G401 (cell line): ENCODE measurements at regions not wholly inside any gene's neighbourhood (a gene's known extent, or its start where the extent isn't known, plus 50 kb on each side); places are given as distances from the start of the nearest gene placed in this dataset.

Experiments
- DNase-seq: peaks from one replicate; pipeline ENCODE4 v3.0.0-alpha.2; 2015; ENCODE audit warnings: low spot score
- in situ Hi-C: cut with HindIII; loops from 2 replicates; pipeline ENCODE4 v1.10.0; 2016; ENCODE audit warnings: low sequenced_read_pairs, mixed read lengths

DNA sequence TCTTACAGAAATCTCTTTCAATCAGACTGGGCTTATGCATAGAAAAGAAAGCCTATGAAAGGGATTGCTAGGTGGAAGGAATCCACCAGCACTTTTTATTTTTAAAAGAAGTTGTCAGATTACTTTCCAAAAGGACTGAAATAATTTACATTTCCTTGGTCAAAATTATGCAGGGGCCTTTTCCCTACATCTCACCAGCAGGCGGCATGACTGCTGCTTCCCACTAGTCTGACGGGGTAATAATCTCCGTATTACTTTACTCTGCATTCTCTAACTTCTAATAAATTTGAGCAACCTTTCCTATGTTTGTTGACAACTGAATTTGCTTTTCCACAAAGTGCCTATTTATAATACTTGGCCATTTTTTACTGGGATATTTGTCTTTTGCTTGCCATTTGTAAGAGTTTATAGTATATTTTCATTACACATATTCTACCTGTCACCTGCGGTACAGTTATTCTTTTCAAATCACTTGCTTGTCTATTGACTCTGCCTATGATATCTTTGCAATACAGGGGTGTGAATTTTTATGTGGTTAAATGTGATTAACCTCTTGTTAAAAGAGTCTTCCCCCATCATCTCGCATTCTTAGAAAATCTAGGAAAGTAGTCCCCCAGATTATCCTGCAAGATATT is 51.9 kb upstream of the USP47 start:
- DNase-seq, result no peak
- in situ Hi-C loops, result no loop called here

DNA sequence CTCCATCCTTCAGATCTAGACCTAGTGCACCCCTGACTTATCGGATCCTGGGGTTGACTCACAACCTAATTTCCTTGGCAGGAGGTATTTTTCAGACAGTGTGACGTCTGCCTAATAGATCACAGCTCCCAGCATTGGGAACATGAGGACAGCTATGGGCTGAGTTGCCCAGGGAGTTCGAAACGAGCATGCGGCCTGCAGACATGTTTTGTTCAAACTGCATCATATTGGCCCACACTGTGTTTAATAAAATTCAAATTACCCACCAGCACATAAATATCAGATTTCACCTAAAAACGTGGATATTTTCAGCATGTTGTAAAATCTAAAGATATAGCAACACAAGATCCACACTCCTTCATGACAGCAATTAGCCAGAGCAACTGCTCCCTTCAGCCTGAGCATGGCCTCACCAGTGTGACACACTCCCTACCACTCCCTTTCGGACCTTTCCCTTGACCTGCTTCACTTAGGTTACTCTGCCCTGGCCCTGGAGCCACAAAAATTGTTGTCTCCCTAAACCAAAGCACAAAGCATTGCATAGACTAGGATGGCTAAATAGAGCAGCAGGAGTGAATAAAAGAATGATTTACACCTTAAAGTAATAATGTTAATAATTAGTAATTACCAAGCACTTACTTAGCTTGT is 53.6 kb upstream of the USP47 start:
- DNase-seq, result no peak
- in situ Hi-C loops, result no loop called here

DNA sequence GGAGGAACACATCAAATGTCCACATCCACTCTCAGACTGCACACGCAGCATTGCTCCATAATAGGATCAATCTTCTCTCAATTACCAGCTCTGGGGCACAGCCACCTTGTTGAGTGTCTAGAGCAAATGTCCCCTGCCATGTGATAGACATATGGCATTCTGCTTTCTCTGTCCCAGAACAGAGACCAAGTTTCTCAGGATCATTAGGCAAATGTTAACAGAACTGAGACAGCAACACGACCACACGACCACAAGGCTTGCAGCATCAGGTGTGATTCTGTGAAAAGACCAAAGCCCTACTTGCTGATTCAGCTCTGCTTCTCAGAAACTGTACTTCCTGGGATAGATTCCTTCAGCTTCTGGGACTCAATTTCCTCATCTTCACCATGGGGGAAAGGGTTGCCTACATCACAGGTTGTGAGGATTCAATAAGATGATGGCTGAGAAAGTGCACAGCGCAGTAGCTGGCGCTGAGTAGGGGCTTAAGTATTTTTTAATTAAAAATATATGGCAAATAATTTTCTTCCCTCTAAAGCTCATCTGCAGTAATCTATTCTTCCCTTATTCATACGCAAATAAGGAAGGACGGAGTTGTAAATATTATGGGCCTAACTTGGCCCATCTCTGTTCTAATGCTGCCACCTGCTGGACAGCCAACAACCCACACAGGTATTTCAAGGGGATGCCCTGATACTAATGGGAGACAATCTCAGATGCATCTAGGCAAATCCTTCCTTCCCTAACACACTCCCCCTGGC is 54.3 kb upstream of the USP47 start:
- DNase-seq, result peak; percentile 90
- in situ Hi-C loops, result no loop called here

DNA sequence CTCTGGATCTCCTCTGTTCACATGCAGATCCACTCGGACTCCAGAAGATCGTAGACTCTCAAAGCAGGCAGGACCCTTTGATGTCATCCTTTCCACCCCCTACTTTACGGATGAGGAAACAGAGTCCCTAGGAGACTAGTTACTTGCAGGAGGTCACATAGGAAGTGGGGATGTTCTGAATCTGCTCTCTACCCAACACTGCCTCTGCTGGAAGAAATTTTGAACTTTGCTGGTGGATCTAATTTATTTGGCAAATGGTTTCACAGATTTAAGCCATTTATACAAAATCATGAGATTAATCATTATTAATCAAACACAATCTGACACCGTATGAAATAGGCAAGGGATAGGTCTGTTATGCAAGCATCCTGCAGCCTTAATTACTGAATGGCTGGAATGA is 55.0 kb upstream of the USP47 start:
- DNase-seq, result peak; percentile 37
- in situ Hi-C loops, result no loop called here

DNA sequence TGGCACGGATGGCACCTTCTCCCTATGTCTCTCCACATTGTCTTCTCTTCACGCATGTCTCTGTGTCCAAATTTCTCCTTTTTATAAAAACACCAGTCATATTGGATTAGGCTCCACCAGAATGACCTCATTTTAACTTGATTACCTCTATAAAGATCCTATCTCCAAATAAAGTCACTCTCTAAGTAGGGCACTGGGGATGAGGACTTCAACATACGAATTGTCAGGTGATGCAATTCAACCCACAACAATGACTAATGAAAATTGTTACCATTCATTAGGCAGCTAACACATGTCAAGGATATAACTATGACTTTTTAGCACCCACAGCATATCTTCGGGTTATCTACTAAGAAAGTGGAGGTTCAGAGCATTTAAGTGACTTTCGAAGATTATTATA is 55.5 kb upstream of the USP47 start:
- DNase-seq, result no peak
- in situ Hi-C loops, result no loop called here

DNA sequence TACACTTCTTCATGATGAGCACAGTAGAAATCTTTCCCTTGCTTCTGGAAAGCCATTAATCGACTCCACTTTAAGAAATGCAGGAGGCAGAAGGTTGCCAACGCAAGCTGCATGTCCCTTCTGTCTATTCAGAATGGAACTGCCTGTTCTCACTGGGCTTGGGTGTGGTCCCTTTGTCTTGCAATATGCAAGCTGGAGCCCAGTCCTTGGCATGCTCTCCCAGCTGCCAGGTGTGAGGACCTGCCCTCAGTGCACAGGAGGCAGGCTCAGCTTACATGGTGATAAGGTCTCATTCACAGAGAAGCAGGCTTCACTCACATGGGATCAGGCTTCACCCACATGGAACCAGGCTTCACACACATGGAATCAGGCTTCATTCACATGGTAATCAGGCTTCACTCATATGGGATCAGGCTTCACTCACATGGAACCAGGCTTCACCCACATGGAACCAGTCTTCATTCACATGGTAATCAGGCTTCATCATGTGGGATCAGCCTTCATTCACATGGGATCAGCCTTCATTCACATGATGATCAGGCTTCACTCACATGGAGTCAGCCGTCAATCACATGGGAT is 59.2 kb upstream of the USP47 start:
- DNase-seq, result peak; percentile 25
- in situ Hi-C loops, result no loop called here

DNA sequence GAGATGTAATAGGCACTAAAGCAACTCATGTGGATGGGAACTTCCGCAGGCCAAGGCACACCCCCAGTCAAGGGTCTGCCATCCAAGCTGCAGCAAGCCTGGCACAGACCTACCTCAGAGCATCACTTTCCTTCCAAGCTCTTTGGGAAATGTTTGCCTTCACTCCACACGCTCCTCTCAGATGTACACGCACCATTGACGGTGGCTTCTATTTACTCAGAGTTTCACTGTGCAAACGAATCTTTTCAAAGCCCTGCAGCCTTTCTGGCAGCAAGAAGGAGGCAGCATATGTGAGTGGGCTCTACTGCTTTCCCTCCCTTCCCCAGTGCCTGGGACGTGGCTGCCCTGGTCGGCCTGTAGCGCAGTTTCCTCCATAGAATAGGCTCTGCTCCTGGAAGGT is 60.9 kb upstream of the USP47 start:
- in situ Hi-C loops, result no loop called here
- DNase-seq, result no peak

DNA sequence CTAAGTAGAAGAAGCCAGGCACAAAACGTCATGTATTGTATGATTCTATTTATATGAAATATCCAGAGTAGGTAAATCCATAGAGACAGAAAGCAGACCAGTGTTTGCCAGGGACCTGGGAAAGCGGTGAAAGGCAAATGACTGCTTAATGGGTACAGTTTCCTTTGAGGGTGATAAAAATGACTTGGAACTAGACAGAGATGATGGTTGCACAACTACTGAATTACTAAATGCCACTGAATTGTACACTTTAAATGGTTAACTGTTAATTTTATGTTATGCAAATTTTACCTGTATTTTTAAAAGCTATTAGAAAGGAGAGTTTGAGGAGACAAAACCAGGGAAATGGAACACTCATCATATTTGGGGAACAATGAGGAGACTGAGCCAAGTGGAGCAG is 61.8 kb upstream of the USP47 start:
- DNase-seq, result no peak
- in situ Hi-C loops, result no loop called here

DNA sequence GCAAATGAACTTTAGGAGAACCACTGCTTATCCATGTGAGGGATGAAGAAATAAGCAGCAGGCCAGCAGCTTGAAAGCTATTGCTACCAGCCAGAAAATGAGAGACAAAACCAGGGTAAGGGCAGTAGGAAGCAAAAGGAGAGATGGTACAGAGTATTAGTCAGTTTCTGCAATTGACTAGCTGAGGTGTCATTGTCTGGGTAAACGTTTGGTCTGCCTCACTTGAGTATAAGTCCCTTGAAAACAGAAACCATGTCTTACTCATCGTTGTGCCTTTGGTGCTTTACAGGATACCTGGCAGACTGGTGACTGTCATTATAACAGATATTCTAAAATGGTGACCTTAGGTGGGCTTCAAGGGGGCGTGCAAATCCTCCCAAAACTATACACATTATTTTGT is 63.9 kb upstream of the USP47 start:
- no peak for DNase-seq
- in situ Hi-C loops, result no loop called here

DNA sequence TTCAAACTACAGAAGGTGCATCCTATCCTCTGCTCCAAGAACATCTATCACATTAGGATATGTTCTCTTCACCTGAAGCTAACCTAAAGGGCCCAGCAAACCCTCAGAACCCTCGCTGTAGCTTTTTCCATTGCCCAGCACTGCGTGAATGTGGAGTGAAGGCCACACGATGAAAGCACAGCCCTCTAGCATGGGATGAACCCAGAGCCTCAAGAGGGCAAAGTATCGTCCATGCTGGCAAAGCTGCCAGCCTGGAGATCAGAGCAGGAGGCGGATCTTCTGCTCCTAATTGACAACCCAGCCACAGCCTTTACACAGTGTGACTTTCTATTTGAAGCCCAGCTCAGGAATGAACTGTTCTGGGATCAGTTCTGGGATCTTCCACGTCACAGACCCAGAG is 65.1 kb upstream of the USP47 start:
- DNase-seq, result no peak
- in situ Hi-C loops, result no loop called here

DNA sequence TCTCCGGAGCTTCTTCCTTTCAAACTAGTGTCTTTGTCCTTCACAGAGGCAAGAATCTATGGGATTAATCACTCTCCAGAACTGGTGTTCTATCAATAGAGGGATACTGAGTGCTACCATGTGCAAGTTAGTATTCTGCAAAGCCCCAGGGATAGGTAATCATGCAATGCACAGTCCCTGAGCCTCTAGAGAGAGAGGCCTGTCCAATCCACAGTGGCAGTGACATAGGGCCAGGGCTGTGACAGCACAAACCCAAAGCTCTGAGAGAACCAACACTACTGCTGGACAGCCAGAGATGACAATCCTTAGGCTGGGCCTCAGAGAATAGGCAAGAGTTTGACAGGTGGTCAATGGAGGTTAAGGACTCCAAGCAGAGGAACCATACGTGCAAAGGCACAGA is 66.8 kb upstream of the USP47 start:
- in situ Hi-C loops, result no loop called here
- DNase-seq, result no peak

DNA sequence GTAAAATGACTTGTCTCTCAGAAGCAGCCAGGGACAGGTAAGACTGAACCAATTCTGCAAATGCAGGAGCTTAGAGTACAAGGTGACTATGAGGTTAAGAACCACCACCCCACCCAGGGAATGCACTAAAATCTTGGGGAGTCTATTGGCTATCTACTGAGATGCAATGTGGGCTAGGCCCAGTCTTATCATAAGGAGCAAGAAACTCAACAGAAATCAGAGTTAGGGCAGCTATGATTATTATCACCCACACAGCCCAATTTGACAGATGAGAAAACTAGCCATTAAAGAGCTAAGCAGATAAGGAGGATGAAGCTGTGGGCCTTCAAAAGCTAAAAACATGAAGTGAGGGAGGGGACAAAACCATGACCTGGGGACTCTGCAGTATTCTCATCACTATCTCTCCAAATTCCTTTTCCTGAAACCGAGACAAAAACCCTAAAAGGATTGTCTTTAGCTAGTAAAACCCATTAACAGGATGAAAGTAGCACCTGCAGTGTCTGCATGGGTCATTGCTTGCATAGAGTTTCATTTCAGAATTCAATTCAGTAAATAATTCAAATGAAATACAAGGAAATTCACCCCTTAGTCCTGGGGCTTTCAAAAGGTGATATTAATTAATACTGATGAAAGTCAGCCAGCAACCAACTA is 68.8 kb upstream of the USP47 start:
- no peak for DNase-seq
- in situ Hi-C loops, result no loop called here

DNA sequence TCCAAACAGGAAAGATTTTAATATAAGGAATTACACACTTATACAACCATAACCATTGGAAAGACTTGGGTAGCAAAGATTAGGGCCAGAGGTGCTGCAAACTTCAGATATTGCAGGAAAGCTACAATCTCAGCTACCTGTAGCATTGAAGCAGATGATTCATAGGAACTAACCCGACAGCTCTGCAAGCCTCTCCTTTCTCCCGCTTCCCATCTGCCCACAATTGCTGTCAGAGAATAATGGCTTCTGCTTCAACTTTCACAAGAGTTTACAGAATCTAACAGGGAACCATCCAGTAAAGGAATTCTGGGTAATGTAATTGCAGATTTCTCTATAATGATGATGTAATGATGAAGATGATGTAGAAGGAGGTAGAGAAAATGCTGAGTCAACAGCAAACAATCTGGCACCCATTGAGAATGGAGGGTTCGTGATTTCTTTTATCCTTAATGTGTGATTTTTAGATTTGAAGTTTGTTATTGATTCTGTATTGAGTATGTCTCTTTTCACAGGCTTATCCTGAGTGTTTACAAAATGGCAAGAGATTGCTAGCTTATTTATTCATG is 70.8 kb upstream of the USP47 start:
- no peak for DNase-seq
- in situ Hi-C loops, result no loop called here

DNA sequence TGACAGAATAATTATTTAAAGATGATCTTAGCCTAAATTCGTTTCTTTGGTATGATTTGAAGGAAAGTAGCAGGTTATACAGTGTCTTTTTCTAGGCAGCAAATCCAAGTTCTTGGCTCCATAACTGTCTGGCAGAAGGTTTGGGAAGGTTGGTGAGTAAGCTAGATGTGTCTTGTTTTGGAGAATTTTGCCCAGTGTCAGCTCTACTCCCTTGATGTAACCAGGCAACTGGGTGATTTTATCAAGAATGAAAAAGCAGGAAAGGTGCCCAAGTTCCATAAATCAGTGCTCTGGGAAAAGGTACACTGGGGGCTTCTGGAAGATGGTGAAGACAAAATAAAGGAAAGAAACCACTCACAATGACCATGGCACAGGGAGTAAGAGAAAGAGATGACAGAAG is 71.5 kb upstream of the USP47 start:
- DNase-seq, result no peak
- in situ Hi-C loops, result no loop called here

DNA sequence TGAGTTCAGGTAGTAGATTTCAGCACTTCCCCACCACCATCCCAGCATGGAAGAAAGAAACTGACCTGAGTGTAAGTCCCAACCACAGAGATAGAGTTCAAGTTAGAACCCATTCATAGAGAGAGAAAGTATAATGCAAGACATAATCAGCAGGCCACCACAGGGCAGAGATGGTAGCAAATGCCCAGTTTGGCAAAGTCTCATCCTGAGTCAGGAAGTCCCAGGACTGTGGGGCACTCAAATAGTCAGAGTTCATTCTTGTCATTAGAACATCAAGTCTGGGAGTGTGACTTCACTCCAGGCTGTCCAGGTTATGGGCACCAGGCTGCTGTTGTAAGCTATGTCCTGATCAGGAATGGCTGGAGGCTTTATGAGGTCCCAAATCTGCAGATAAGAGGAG is 72.0 kb upstream of the USP47 start:
- no peak for DNase-seq
- in situ Hi-C loops, result no loop called here

DNA sequence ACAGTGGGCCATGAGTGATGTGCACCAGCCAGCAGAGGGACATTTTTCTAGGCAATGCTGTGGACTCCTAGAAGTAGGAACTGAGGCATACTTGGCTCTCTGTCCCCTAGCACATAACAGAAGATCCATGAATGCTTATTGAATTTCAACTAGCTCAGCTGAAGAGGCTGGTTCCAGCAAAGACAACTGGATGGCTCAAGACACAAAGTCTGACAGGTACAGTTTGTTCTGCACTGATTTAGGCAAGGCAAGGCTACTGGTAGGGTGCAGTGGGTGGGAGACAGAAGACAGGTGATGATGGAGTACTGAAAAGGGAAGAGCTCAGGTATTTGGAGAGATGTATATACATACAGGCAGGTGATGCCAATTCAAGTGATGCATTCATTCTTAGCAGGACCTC is 72.4 kb upstream of the USP47 start:
- no peak for DNase-seq
- in situ Hi-C loops, result no loop called here

DNA sequence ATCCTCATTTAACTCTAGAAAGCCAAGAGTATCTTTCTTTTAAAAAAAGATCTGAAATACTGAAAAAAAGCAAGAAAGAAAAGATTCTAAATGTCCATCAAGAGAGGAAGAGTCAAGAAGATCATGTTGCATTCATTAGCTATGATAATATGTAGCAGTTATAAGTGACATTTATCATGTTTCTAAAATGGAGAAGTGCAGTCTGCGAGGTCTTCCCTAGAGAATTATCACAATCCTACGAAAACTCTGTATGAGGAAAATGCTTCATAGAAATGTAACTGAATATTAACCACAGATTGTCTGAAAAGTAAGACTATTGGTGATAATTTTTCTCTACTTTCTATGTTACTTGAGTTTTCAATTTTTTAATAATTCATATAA is 77.4 kb upstream of the USP47 start:
- in situ Hi-C loops, result no loop called here
- DNase-seq, result no peak

DNA sequence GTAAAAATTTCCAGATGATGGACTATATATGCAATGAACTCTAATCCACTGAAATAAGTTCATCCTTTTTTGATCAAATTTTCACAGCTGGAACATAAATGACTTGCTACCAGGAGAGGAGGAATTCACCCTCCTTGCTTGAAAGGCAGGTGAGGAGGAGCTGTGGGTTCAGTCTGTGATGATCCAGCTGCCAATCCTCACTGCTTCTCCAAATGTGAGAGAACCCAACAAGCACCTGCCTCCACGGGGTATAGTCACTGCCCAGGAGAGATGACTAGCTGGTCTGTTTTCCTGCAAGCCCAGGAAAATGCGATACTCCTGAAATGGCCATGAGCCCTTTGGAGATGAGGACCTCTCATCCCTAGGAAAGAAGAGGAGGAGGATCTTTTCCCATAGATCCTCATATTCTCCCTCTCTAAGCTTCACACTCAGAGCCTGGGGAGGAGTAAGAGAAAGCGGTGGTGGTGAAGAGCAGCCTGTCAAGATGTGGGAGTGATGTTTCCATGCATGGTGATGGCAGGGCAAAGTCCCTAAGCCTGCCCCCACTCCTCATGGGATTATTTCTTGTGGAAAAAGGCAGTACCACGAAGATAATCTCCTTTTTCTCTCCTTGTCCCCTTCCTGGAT is 77.9 kb upstream of the USP47 start:
- no peak for DNase-seq
- in situ Hi-C loops, result no loop called here

DNA sequence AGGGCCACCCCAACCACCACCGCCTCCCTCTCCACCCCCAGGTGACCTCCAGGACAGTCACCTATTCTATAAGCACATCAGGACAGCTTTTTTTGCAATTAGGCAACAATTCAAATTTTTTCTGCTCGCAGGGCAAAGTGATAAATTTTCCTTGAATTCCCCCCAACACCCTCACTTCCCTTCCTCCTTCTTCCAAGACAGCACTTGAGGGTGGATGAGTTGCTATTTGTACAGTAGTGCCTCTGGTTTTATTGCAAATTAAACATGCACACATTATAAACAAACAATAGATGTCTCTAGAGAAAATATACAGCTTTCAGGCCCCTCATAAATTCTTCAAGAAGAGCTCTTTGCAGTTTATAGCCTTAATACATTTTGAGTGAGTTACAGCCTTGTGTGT is 80.9 kb upstream of the USP47 start:
- DNase-seq, result no peak
- in situ Hi-C loops, result no loop called here
